ENCODE measurements at regions not wholly inside any gene's neighbourhood (a gene's known extent, or its start where the extent isn't known, plus 50 kb on each side); places are given as distances from the start of the nearest gene placed in this dataset.

DNA sequence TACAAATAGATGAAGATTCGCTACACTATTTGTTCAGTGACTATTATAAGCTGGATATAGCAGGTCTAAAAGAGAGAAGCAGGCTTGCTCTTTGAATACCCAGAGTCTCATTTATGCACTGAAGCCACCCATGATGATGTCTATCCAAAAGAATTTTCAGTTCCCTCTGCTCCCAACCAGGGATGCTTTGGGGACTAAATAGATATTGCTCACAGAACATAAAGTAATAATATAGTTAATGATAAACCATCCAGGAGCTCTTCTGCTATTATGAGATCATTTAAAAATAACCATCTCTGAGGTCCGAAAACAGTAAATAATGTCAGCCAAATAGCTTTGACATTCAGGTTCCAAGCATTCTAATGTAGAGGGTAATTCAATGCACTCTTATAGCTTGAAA, 875.4 kb downstream of the SORCS3 start:
- DNase-seq, result no peak

DNA sequence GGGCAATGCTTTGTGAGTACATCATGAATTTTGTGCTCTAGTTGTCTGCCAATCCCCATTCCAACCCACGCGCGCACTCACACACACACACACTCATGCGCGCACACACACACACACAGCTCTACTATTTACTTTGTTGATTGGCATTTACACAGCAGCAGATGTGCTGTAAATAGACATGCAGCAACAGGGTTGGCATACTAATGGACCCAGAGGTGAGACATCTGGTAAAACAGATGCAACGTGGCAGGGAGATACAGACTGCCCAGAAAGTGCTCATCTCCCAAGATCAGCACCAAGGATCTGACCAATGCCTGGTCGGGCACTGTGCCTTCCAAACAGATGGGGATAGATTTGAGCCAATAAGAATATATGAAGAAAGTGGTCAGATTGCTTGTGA, 873.0 kb downstream of the SORCS3 start:
- no peak for DNase-seq

DNA sequence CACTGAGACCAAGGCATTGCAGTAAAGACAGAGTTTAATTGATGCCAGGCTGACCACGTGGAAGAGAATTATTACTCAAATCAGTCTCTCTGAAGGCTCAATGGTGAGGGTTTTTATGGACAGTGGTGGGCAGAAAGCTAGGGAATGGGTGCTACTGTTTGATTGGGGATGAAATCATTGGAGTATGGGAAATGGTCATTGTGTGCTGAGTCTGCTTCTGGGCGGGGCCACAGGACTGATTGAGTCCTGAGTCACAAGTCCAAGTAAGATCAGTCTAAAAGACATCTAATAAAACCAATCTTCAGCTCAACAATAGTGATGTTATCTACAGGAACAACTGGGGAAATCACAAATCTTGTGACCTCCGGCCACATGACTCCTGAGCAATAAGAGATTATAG, 868.4 kb downstream of the SORCS3 start:
- no peak for DNase-seq

DNA sequence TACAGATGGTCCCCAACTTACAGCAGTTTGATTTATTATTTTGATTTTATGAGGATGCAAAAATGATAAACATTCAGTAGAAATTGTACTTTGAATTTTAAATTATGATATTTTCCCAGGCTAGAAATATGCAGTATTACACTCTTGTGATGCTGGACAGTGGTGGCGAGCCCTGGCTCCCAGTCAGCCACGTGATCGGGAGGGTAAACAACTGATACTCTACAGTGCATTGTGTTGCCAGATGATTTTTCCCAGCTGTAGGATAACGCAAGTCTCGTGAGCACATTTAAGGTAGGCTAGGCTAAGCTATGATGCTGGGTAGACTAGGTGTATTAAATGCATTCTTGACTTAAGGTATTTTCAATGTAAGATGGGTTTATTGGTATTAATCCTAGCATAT, 865.2 kb downstream of the SORCS3 start:
- DNase-seq, result no peak

DNA sequence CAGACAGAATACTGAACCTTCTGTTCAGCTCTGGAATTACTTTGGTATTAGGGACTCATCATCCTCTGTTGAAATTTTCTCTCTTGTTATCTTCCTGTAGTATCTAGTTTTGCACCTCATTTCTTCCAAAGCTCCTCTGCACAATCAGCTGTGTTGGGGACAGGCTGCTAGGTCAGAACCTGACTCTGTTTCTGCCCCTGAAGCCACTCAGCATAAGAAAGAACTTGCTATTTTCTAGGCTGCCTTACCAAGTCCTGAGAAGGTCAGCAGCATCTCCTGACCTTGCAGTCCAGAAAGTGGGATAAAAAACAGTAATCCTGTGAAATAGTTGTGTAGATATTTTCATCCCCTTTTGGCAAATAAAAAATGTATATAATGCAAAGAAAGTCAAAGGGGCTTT, 862.6 kb downstream of the SORCS3 start:
- no peak for DNase-seq

DNA sequence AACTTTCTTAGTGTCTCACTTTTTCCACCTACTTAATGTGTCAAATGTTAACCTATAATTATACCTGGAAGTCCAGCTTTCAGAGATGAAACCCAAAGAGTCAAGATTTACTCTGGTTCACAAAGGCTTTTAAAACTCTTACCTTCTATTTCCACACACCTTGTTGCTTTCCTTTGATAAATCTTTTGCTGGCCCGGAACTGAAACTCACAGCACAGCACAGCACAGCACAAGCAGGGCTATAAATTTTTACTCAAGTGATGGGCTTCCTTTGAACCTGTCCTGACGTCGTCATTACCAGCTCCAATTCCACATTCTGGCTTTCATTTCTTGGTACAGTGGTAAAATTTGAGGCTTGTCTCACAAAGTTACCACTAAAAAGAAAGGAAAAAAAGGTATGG, 861.0 kb downstream of the SORCS3 start:
- no peak for DNase-seq

DNA sequence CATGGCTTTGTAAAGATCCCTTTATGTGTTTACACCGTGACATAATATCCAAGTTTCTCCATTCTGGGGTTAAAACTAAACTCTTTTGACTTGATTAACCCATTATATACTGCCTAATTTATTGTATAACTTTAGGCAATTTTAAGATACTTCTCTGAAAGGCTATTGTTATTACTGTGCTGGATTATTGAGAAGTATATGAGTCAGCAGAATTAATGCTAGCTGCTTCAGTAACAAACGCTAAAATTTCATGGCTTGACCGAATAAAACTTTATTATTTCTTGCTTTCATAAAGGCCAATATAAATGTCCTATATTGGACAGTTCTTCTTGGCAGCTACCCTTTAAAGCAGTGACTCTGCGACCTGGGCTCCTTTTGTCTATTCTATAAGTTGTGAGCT, 853.9 kb downstream of the SORCS3 start:
- no peak for DNase-seq

DNA sequence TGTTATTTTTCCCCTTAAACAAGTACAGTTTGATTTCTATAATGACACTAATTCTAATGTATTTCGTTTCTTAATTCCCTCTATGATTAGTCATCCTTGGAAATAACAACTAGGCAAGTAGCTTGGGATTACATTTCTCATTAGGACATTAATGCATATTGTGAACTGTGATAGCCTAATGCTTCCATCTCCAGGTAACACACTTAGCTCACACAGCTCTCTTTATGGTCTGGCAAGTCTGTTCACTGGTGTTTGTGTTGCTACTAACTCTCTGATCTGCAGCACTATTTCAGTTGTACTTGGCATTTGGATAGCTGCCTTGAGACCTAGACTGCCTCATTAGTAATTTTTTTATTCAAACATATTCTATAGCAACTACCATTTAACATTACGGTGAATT, 853.2 kb downstream of the SORCS3 start:
- DNase-seq, result no peak

DNA sequence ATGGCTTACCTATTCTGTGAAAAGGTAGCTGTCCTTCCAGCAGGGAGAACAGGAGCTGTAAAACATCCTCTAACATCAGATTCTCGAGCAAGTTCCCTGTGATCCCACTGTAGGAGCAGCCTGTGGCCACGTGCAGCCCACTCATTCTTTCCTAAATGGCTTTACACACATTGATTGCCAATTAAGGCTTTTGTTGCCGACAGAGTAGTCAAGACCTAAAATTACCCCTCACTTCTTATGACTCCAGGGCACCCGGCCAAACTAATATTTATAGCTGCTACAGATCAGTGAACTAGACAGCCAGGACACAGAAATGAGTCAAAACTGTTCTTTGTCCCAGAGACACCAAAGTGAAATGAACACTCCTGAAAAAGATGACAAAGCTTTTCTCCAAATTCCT, 832.1 kb downstream of the SORCS3 start:
- no peak for DNase-seq

DNA sequence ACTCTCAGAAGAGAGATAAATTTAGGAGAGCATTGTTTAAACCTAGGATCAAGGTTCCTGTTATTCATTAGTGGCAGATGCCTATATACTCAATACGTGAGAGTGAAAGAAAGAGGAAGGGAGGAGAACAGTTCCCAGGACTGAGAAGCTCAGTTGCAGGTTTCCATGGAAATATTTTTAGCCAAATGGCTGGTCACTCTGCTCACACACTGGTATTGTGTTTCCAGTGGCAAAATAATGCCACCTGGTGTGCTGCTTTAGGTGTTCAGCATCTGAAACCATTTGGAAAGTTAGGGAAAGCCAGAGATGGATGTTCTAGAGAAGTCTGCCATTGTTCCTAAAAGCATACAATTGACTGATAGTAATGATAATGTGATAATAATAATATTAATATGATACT, 827.7 kb downstream of the SORCS3 start:
- DNase-seq, result no peak

DNA sequence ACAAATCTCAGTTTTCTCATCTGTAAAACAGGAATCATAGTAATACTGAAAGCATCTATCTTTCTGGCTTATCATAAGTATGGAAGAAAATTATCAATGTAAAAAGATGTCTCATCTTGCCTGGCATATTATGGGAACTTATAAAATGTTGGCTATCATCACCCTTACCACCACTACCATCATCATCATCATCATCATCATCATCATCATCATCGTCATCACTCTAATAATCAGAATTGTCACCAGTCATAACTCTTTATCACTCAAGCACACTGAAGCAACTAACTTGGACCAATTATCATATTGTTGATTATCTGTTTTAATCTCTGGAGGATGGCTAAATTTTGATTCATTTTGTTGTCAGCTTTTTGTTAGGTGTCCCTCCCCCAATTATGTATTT, 825.4 kb downstream of the SORCS3 start:
- no peak for DNase-seq

DNA sequence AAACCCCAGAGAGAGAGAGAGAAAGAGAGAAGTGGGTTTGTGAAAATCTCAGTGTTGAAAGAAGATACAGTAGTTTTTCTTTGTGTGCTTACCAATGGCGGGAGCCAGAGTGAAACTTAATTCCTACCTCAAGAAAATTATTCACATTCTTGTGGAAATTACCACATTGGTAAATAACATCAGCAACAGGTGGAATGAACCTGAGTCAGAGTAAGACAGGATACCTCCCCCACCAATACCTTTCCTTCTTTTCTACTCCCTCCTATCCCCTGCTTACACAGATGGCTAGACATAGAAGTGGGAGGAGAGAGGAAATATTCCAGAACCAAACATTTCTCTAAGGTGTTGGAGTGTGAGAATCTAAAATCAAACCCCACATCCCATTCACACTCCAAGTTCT, 793.9 kb downstream of the SORCS3 start:
- DNase-seq, result no peak

DNA sequence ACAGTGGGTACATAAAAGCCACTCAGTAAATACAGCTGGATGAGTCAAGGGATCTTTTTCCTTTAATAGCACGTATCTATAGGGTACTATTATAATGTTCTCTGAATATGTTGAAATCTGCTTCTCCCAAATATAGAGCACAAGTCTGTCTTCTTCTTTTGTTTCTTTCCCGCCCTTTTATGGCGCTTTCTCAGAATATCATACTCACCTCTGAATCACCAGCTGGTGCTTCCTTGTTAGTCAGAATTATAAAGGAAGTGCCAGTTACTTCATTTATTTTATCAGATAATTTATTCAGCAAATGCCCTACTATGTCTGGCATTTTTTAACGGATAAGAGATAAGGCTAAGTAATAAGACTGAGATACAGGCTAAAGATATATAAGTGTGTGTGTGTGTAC, 772.9 kb downstream of the SORCS3 start:
- no peak for DNase-seq

DNA sequence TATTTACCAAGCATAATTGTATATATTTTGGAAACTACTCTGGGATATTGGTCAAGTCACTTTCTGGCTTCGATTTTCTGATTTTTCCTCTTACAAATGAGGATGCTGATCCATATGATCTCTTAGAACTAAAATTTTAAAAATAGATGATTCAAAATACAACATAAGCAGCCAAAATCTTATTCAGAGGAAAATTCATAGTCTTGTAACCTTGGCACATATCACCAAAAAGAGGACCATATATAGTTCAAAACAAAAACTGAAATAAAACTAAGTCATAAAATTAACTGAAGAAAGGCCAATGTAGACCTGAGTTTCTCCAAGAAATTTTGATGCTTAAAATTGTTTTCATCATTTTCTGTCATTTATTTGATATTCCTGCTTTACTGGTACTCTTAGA, 768.3 kb downstream of the SORCS3 start:
- no peak for DNase-seq

DNA sequence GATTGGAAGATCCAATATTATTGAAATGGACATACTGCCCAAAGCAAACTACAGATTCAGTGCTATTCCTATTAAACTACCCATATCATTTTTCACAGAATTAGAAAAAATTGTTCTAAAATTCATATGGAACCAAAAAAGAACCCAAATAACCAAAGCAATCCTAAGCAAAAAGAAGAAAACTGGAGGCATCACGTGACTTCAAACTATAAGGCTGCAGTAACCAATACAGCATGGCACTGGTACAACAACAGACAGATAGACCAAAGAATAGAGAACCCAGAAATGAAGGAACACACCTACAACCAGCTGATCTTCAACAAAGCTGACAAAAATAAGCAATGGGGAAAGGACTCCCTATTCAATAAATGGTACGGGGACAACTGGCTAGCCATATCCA, 765.4 kb downstream of the SORCS3 start:
- DNase-seq, result no peak

DNA sequence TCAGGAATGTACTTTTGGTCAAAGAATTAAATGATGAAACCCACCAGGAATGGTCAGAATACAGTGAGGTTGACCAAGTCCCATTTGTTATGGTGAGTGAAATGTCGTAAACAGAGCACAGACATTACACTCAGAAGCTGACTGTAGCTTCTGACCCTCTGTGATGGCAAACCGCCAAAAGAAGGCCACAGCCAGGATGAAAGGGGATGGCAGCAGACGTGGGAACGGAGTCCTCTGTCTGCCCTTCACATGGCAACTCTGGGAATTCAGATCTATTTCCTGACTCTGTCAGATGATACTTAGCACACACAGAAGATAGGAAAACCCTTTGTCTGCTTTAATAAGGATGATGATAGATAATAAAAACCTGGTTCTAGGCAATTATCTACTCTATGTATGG, 757.1 kb downstream of the SORCS3 start:
- DNase-seq, result no peak

DNA sequence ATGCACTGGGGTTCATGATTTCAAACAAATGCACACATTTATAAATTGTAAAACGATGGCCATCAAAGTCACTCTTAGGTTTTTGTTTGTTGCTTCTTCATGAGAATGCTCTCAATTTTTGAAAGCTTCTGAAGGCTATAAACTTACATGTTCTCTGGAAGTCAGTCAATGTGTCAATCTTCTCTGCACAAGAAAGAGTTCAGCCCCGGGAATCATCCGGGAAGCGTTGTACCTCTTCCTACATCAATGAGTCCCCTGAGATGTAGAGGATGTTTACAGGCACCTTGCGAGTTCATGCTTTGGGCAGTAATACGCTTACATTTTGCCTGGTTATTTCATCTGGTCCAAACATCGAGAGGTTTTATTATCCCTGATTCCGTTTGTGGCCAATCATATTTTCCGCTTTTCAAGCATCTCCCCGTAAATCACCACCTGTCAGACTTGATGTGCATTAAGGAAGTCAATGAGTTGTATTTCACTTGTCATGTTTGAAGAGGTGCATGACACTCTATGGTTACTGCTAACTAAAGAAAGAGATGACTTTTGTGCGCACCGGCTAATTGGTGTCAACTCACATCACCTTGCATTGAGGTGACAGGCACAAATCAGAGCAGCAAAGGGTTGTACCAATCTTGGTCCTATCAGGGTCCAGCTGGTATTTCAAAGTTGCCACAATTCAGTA, 750.7 kb downstream of the SORCS3 start:
- DNase-seq, result no peak

DNA sequence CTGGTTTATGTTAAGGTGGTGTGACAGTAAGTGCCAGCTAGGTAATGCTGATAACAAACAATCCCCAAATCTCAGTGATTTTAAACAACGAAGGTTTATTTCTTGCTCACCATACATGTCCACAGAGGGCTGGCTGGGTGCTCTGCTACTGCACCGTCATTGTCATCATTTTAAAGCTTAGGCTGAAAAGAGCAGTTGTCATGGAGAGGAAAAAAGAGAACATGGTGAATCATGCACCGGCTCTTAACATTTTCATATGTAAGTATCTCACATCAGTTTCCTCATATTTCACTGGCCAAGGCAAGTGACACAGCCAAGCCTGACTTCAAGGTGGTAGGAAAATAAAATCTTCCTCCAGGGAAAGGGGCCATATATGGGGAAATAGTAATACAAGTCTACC, 746.9 kb downstream of the SORCS3 start:
- no peak for DNase-seq

DNA sequence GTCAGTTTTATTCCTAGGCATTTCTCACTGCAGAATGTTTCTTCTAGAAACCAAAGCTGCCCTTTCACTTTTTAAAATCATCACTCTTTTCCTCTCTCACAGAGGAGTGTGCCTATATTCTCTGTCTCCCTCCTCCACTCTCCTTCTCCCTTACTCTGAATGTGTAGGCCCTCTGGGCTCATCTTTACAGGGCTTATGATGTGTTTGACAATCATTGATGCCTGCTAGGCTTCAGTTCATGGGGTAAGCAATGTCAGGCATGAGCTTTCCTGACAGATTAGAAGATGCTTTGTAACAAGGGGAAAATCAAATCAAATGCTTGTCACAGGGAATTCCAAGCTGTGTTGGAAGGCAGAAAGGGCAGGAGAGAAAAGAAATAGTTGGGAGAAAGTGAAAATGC, 742.9 kb downstream of the SORCS3 start:
- DNase-seq, result no peak

DNA sequence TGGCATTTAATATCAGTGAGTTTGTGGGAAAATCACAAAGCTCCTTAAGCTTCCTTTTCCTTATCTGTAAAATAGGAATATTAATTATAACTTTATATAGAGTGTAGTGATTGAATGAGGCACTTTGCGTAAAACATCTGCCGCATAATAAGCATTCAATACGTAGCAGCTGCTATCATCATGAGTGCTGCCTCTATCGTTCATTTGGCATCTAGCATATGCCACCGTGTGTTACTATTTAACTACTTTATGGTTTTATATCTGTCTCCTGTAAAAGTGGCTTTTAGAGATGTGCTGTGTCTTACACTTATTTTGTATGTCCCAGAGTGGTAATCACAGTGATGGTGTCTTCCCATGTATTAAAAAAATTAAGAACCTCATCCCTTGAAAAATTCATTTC, 729.6 kb downstream of the SORCS3 start:
- no peak for DNase-seq

DNA sequence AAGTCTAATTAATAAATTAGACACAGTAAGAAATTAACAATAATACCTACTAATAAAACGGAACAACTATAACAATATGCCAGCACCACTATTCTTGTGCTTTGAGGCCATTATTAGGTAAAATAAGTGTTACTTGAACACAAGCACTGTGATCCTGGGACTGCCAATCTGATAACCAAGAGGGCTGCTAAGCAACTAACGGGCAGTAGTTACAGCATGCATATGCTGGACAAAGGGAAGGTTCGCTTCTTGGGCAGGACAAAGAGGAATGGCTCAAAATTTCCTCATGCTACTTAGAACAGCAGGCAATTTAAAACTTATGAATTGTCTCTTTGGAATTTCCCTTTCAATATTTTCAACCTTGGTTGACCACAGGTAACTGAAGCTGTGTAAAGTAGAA, 718.6 kb downstream of the SORCS3 start:
- no peak for DNase-seq

DNA sequence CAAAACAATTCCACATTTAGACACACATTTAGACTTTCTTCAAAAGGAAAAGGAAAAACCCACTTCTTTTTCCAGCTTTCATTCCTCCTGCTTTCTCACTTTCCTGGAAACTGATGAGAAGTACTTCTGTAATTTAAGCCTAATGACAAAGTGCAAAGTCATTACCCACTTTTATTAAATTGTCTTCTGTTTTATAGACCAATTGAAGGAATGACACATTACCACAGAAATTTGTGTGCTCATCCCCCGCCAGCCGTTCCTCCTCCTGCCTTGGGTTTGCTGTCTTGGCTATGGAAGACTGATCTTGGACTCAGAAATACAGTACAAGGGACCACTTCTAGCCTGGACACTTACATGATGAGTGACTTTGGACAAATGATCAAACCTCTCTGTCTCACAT, 717.8 kb downstream of the SORCS3 start:
- DNase-seq, result no peak

DNA sequence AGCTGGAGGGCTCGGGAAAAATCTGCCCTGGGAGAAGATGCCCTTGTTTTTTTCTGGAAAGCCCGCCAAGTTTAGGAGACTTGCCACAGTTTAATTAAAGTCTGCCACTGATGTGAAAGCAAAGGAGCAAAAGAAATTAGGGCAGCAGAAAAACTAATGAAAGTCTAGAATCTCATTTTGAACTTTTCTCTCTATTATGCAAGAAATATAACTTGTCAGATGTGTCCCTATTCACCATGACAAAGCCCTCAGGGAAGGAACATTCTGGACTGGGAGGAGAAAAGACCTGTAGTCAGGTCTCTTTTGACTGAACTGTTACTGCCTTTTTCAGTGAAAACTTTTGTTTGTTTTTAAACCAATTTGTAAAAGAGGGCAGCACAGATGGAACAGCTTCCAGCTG, 715.5 kb downstream of the SORCS3 start:
- no peak for DNase-seq

DNA sequence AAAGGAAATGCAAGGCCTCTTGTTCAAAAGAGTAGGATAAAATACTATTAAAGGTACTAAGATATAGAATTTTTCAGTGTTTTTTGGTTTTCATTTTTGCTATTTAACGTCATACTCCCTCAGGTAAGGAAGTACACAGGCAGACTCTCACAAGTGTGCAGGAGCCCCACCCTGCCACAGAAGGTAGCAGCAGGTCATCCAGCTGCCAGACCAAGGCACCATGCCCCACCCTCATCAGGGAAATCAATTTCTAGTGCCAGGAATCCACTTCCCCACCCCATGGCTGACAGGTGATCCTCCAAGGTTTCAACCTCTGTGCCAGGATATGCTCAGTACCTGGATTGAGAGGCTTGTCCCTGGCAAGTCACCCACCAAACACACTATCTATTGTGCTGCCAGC, 712.9 kb downstream of the SORCS3 start:
- no peak for DNase-seq

DNA sequence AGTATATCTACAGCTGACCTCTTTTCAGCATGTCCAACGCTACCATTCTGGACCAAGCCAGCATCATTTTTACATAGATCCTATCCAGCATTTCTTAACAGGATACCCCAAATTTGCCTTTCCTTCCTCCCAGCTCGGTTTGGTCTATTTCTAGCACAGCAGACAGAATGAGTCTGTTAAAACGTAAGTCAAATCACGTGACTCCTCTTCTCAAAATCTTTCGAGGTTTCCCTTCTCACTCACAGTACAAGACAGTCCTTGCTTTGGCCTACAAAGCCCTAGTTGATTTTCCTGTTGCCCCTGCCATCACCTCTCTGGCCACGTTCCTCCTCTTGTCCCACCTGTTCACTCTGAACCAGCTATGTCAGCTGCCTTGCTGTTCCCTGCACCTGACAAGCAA, 711.7 kb downstream of the SORCS3 start:
- DNase-seq, result no peak
